GM10248 (cell line): ENCODE measurements at regions not wholly inside any gene's neighbourhood (a gene's known extent, or its start where the extent isn't known, plus 50 kb on each side); places are given as distances from the start of the nearest gene placed in this dataset.

Experiments
- CTCF ChIA-PET: fragments of 300-600 bp; sonication (Branson Sonifier 250); formaldehyde crosslinking; extraction: SDS; loops from one replicate; lab custom pipeline; 2021; ENCODE audit warnings: antibody characterized with exemption; lab: Yijun Ruan, JAX
- POLR2A ChIA-PET: fragments of 350-650 bp; sonication (Branson Sonifier 250); formaldehyde crosslinking; extraction: SDS; loops from one replicate; lab custom pipeline; 2020; ENCODE audit warnings: antibody characterized with exemption; lab: Yijun Ruan, JAX
- DNase-seq: peaks from one replicate; pipeline ENCODE4 v3.0.0; 2012; ENCODE audit errors: extremely low spot score
- CTCF ChIP-seq: IDR thresholded peaks from 2 replicates; pipeline ENCODE4 v1.5.1; 2012; ENCODE audit warnings: mild to moderate bottlenecking, low read depth; ENCODE audit errors: extremely low read depth, missing control alignments, control extremely low read depth

DNA sequence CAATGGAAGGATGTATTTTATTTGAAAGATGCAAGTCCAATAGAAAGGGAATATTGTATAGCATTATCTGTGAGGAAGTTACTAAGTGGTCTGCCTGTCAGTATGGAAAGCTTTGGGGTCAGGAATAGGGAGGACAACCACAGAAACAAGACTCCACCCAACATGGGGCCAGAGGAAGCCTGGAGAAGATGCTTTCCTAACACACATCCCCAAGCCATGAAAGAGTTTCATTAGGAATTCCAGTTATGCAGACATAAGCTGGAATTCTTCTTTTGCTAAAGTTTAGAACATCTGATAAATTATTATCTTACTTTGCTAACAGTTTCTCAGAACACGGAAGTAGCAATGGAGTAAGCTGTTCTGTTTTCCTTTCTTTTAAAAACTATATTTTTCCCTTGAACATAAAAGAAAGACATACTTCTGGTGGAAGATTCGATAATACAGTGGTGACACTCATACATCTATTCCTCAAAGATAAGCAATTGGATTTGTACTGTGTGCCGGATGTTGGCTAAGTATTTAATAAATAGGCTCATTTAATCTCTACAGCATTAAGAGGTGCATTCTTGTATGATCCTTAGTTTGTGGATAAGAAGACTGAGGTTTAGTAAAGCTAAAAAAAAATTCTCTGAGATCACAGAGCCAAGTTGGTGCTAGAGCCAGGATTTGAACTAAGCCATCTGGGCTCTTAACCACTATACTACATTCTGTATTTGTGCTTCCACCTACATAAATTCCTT is 51.0 kb upstream of the GAS7 start:
- no peak for DNase-seq
- ChIA-PET CTCF (interaction anchor here (0.6 to 2.2 kb wide), 2 partner anchors 22 to 23 kb away, joined by 4 to 6 read pairs; no protein-coding TSS in a partner anchor), POLR2A (no interaction called here)
- no peak for TF ChIP-seq CTCF
